HepG2 (cell line): ENCODE measurements at regions not wholly inside any gene's neighbourhood (a gene's known extent, or its start where the extent isn't known, plus 50 kb on each side); places are given as distances from the start of the nearest gene placed in this dataset.

Experiments used
- ATAC-seq: fragments of 200-7000 bp; cut with Tn5 transposase; 3 replicates; pipeline ENCODE4 v1.9.1; 2020; ENCODE audit warnings: mild to moderate bottlenecking, moderate library complexity
- BruUV-seq: library from RNA; stranded (reverse); fragments of 400-500 nt; replicated peaks from 2 replicates; lab custom pipeline; 2021; lab: Mats Ljungman, UMichigan
- CTCF ChIA-PET: fragments of 300-600 bp; formaldehyde crosslinking; extraction: SDS; loops from one replicate; lab custom pipeline; 2021; ENCODE audit warnings: low total read pairs, inconsistent platforms, low intra/inter-chr PET ratio; lab: Yijun Ruan, JAX
- POLR2A ChIA-PET: fragments of 350-600 bp; sonication (Branson Sonifier 250); formaldehyde crosslinking; loops from one replicate; lab custom pipeline; 2020; ENCODE audit warnings: antibody characterized with exemption, inconsistent platforms; lab: Yijun Ruan, JAX
- DNase-seq: peaks from one replicate; pipeline ENCODE4 v3.0.0-alpha.2; 2015; ENCODE audit warnings: low spot score
- FAIRE-seq: peaks from 3 replicates; lab custom pipeline; 2011; peaks lifted over from hg19 to GRCh38; lab: Jason Lieb, UNC
- H2AFZ ChIP-seq: one replicate; pipeline ENCODE4 v1.6.1; 2011; ENCODE audit warnings: low read length, inconsistent platforms
- H3K27ac ChIP-seq: fragments of 300-600 bp; 3 replicates; pipeline ENCODE4 v1.8.0; 2011; ENCODE audit warnings: mixed run types, mild to moderate bottlenecking, mixed read lengths, low read length, inconsistent platforms; ENCODE audit not compliant: insufficient read depth; ENCODE audit errors: extremely low read length
- H3K27me3 ChIP-seq, 2 experiments: fragments of 200-600 bp in 1 of 2; 2 replicates in 1 of 2; 3 replicates in 1 of 2; pipeline versions ENCODE4 v1.6.0 to v1.8.0; 2011; ENCODE audit warnings: low read length in 2 of 2, mild to moderate bottlenecking in 2 of 2, moderate library complexity in 2 of 2, inconsistent platforms in 1 of 2; ENCODE audit not compliant: insufficient read depth in 2 of 2, control insufficient read depth in 1 of 2
- H3K36me3 ChIP-seq, 2 experiments: fragments of 200-600 bp in 1 of 2; replicated peaks in 1 of 2; 2 replicates in 1 of 2; 3 replicates in 1 of 2; pipeline versions ENCODE4 v1.5.1 to v1.8.0; 2011; ENCODE audit warnings: low read length in 2 of 2, inconsistent platforms in 1 of 2; ENCODE audit not compliant: insufficient read depth in 2 of 2, control insufficient read depth in 1 of 2
- H3K4me1 ChIP-seq: 2 replicates; pipeline ENCODE4 v1.5.1; 2012; ENCODE audit warnings: low read length, inconsistent platforms; ENCODE audit not compliant: insufficient read depth
- H3K4me2 ChIP-seq: 2 replicates; pipeline ENCODE4 v1.6.0; 2011; ENCODE audit warnings: low read depth, low read length, inconsistent platforms
- H3K4me3 ChIP-seq, 3 experiments: fragments of 200-600 bp in 1 of 3; sonication (generic), shearing (Covaris generic) in 1 of 3; replicated peaks in 1 of 3; 2 replicates each; pipeline ENCODE4 v1.5.1; 2011 to 2016; ENCODE audit warnings: low read length in 3 of 3, inconsistent platforms in 2 of 3, low read depth in 2 of 3, mild to moderate bottlenecking in 2 of 3, control low read depth in 1 of 3, mixed read lengths in 1 of 3; ENCODE audit not compliant: insufficient read depth in 1 of 3
- H3K79me2 ChIP-seq: one replicate; pipeline ENCODE4 v1.6.1; 2011; ENCODE audit warnings: low read length, inconsistent platforms; ENCODE audit not compliant: insufficient read depth
- H3K9ac ChIP-seq: 2 replicates; pipeline ENCODE4 v1.6.0; 2011; ENCODE audit warnings: mild to moderate bottlenecking, low read depth, low read length, inconsistent platforms; ENCODE audit not compliant: insufficient read depth
- H3K9me3 ChIP-seq: 2 replicates; pipeline ENCODE4 v1.5.1; 2012; ENCODE audit warnings: mild to moderate bottlenecking, low read length
- H4K20me1 ChIP-seq: 2 replicates; pipeline ENCODE4 v1.6.0; 2011; ENCODE audit warnings: inconsistent platforms, mild to moderate bottlenecking, low read length, moderate library complexity; ENCODE audit not compliant: insufficient read depth
- HMG20A ChIP-seq: IDR thresholded peaks from 2 replicates; pipeline ENCODE4 v1.6.1; 2016; ENCODE audit warnings: borderline replicate concordance
- PAWR ChIP-seq: sonication (generic); formaldehyde crosslinking; IDR thresholded peaks from 2 replicates; pipeline ENCODE4 v1.4.0; 2020; ENCODE audit warnings: missing genetic modification reagents, mild to moderate bottlenecking, borderline replicate concordance
- PHF20 ChIP-seq: sonication (generic); formaldehyde crosslinking; IDR thresholded peaks from 2 replicates; pipeline ENCODE4 v1.5.0; 2020; ENCODE audit warnings: mild to moderate bottlenecking, missing genetic modification reagents
- SMARCE1 ChIP-seq: fragments of 450-650 bp; IDR thresholded peaks from 2 replicates; pipeline ENCODE4 v1.6.1; 2017; ENCODE audit warnings: borderline replicate concordance
- TOPORS ChIP-seq: sonication (generic); formaldehyde crosslinking; IDR thresholded peaks from 2 replicates; pipeline ENCODE4 v1.8.0; 2023; ENCODE audit warnings: mild to moderate bottlenecking, missing genetic modification reagents
- ZBTB7B ChIP-seq: sonication (generic); formaldehyde crosslinking; IDR thresholded peaks from 2 replicates; pipeline ENCODE4 v1.4.0; 2020; ENCODE audit warnings: missing genetic modification reagents
- ZFP36 ChIP-seq: fragments of 150-350 bp; IDR thresholded peaks from 2 replicates; pipeline ENCODE4 v1.6.1; 2018; ENCODE audit warnings: borderline replicate concordance, low read length, low read depth; ENCODE audit not compliant: partially characterized antibody
- ZNF225 ChIP-seq: sonication (generic); formaldehyde crosslinking; IDR thresholded peaks from 2 replicates; pipeline ENCODE4 v1.4.0; 2020; ENCODE audit warnings: mild to moderate bottlenecking, missing genetic modification reagents
- ZNF543 ChIP-seq: sonication (generic); formaldehyde crosslinking; IDR thresholded peaks from 2 replicates; pipeline ENCODE4 v1.4.0; 2020; ENCODE audit warnings: mild to moderate bottlenecking, missing genetic modification reagents
- ZNF572 ChIP-seq: sonication (generic); formaldehyde crosslinking; IDR thresholded peaks from 2 replicates; pipeline ENCODE4 v1.5.1; 2020; ENCODE audit warnings: mild to moderate bottlenecking, missing genetic modification reagents
- WGBS: methylation state at CpG from one replicate; pipeline ENCODE4 v1.1.6; 2017; ENCODE audit warnings: low lambda C conversion rate; 5-methylcytosine and 5-hydroxymethylcytosine counted together
- in situ Hi-C: cut with HindIII; loops from 2 replicates; pipeline ENCODE4 v1.10.0; 2017; ENCODE audit warnings: low pct_unique_long_range_greater_than_20kb; ENCODE audit not compliant: extremely low pct_ligation_motif_present
- intact Hi-C: fragments of 100-400 bp; cut with micrococcal nuclease; formaldehyde crosslinking; loops from one replicate; pipeline ENCODE4 v1.10.0; 2022; ENCODE audit not compliant: unreplicated experiment

GRCh38 chr4:29131304-29131703, 1588.9 kb upstream of the PCDH7 start:
- in situ Hi-C loops, result no loop called here
- POLR2A ChIA-PET, result no interaction called here

GRCh38 chr4:29142708-29143107, 1577.5 kb upstream of the PCDH7 start:
- H3K4me1 ChIP-seq, result no peaks in the 10 kb centered on the region
- no peak overlapping the region for H3K4me3 ChIP-seq
- no TSS peak for BruUV-seq
- DNase-seq, result no peak
- no peak overlapping the region for H3K27ac ChIP-seq
- ChIA-PET POLR2A (no interaction called here), CTCF (no interaction called here)
- FAIRE-seq, result no peak
- H3K9ac ChIP-seq, result no peak overlapping the region
- in situ Hi-C loops, result no loop called here
- H2AFZ ChIP-seq, result no peak overlapping the region
- H3K4me2 ChIP-seq, result no peak overlapping the region
- H4K20me1 ChIP-seq, result no peaks in the 10 kb centered on the region
- no peaks in the 10 kb centered on the region for H3K79me2 ChIP-seq
- H3K36me3 ChIP-seq, result no peaks in the 10 kb centered on the region
- peaks cover 39% of the 10 kb centered on the region for H3K9me3 ChIP-seq
- WGBS, result 0% methylated on average over 2 of the region's 2 CpGs
- no peak for ATAC-seq
- H3K27me3 ChIP-seq, result no peaks in the 10 kb centered on the region; a peak in 1 of 5 replicates
- intact Hi-C loops, result no loop called here
- TF ChIP-seq ZNF543 (CRISPR knock-in tag), result no peak
- TF ChIP-seq HMG20A (CRISPR knock-in tag), result no peak
- no peak for TF ChIP-seq ZNF225 (CRISPR knock-in tag)
- no peak for TF ChIP-seq ZBTB7B (CRISPR knock-in tag)
- no peak for TF ChIP-seq TOPORS (CRISPR knock-in tag)
- no peak for TF ChIP-seq PAWR (CRISPR knock-in tag)

More at GRCh38 chr4:29131304-29131703, 1588.9 kb upstream of the PCDH7 start:
- H2AFZ ChIP-seq, result no peak overlapping the region
- no peaks in the 10 kb centered on the region for H3K36me3 ChIP-seq
- H3K9ac ChIP-seq, result no peak overlapping the region
- no peaks in the 10 kb centered on the region for H3K4me1 ChIP-seq
- no peak for ATAC-seq
- FAIRE-seq, result no peak
- no peaks in the 10 kb centered on the region for H4K20me1 ChIP-seq
- no peak for TF ChIP-seq PHF20 (CRISPR knock-in tag)
- no peak for TF ChIP-seq ZFP36
- no peak for TF ChIP-seq SMARCE1
- TF ChIP-seq ZNF572, result no peak
- H3K27ac ChIP-seq, result no peak overlapping the region
- H3K27me3 ChIP-seq, result no peaks in the 10 kb centered on the region
- 0% methylated on average over 2 of the region's 2 CpGs for WGBS
- no peak overlapping the region for H3K4me2 ChIP-seq
- H3K9me3 ChIP-seq, result peaks cover 28% of the 10 kb centered on the region
- H3K4me3 ChIP-seq, result no peak overlapping the region
- CTCF ChIA-PET, result no interaction called here
- no peak for DNase-seq
- no TSS peak for BruUV-seq
- H3K79me2 ChIP-seq, result no peaks in the 10 kb centered on the region
- intact Hi-C loops, result no loop called here
